SK-N-SH treated with all-trans-retinoic acid at 6 μM for 48 hours (cell line): ENCODE measurements at regions not wholly inside any gene's neighbourhood (a gene's known extent, or its start where the extent isn't known, plus 50 kb on each side); places are given as distances from the start of the nearest gene placed in this dataset.

Source experiments
- ATAC-seq: fragments of 200-7000 bp; cut with Tn5 transposase; 3 replicates; pipeline ENCODE4 v1.9.1; 2020; ENCODE audit warnings: mild to moderate bottlenecking, moderate library complexity
- ARNTL ChIP-seq: fragments of 450-650 bp; formaldehyde crosslinking; IDR thresholded peaks from 2 replicates; pipeline ENCODE4 v1.5.0; 2020; ENCODE audit warnings: low read depth, mild to moderate bottlenecking, moderate library complexity, borderline replicate concordance
- BACH2 ChIP-seq: fragments of 250-450 bp; sonication (Bioruptor Pico); IDR thresholded peaks from 2 replicates; pipeline ENCODE4 v1.9.0; 2021; ENCODE audit warnings: mild to moderate bottlenecking, borderline replicate concordance
- CREB5 ChIP-seq: fragments of 250-450 bp; sonication (Bioruptor Pico); IDR thresholded peaks from 2 replicates; pipeline ENCODE4 v1.5.1; 2020; ENCODE audit warnings: low read depth, mild to moderate bottlenecking, moderate library complexity
- CSDC2 ChIP-seq: fragments of 250-450 bp; sonication (Bioruptor Pico); IDR thresholded peaks from 2 replicates; pipeline ENCODE4 v1.5.0; 2020; ENCODE audit warnings: mild to moderate bottlenecking, moderate library complexity
- CSRNP3 ChIP-seq: fragments of 250-450 bp; sonication (Bioruptor Pico); IDR thresholded peaks from 2 replicates; pipeline ENCODE4 v1.5.1; 2021; ENCODE audit warnings: mild to moderate bottlenecking, moderate library complexity
- ESRRG ChIP-seq: fragments of 250-450 bp; sonication (Bioruptor Pico); IDR thresholded peaks from 2 replicates; pipeline ENCODE4 v1.6.1; 2021; ENCODE audit warnings: mild to moderate bottlenecking
- GLIS3 ChIP-seq: fragments of 250-450 bp; sonication (Bioruptor Pico); IDR thresholded peaks from 2 replicates; pipeline ENCODE4 v1.5.0; 2020; ENCODE audit warnings: mild to moderate bottlenecking, moderate library complexity
- ISL1 ChIP-seq: fragments of 250-450 bp; sonication (Bioruptor Pico); IDR thresholded peaks from 2 replicates; pipeline ENCODE4 v2.1.2; 2022; ENCODE audit warnings: mild to moderate bottlenecking, moderate library complexity
- OSR1 ChIP-seq: fragments of 250-450 bp; sonication (Bioruptor Pico); IDR thresholded peaks from 2 replicates; pipeline ENCODE4 v1.8.0; 2022; ENCODE audit warnings: moderate library complexity, mild to moderate bottlenecking, inconsistent platforms
- POU6F1 ChIP-seq: fragments of 250-450 bp; sonication (Bioruptor Pico); IDR thresholded peaks from 2 replicates; pipeline ENCODE4 v1.8.0; 2021; ENCODE audit warnings: low read depth, mild to moderate bottlenecking, moderate library complexity, borderline replicate concordance
- PPARA ChIP-seq: fragments of 250-450 bp; sonication (Bioruptor Pico); IDR thresholded peaks from 2 replicates; pipeline ENCODE4 v1.5.0; 2020; ENCODE audit warnings: mild to moderate bottlenecking, borderline replicate concordance
- RARB ChIP-seq: fragments of 250-450 bp; sonication (Bioruptor Pico); IDR thresholded peaks from 2 replicates; pipeline ENCODE4 v1.8.0; 2021; ENCODE audit warnings: mild to moderate bottlenecking, moderate library complexity
- SNAI2 ChIP-seq: fragments of 250-450 bp; sonication (Bioruptor Pico); IDR thresholded peaks from 2 replicates; pipeline ENCODE4 v1.5.0; 2020; ENCODE audit warnings: mild to moderate bottlenecking, moderate library complexity
- TCF4 ChIP-seq: fragments of 250-450 bp; sonication (Bioruptor Pico); IDR thresholded peaks from 2 replicates; pipeline ENCODE4 v1.8.0; 2021; ENCODE audit warnings: mild to moderate bottlenecking, moderate library complexity, borderline replicate concordance
- TOX ChIP-seq: fragments of 250-450 bp; sonication (Bioruptor Pico); IDR thresholded peaks from 2 replicates; pipeline ENCODE4 v1.8.0; 2021; ENCODE audit warnings: mild to moderate bottlenecking, moderate library complexity, borderline replicate concordance
- ZC3H10 ChIP-seq: fragments of 250-450 bp; sonication (Bioruptor Pico); IDR thresholded peaks from 2 replicates; pipeline ENCODE4 v1.5.1; 2021; ENCODE audit warnings: mild to moderate bottlenecking, moderate library complexity
- ZFP3 ChIP-seq: fragments of 250-450 bp; sonication (Bioruptor Pico); IDR thresholded peaks from 2 replicates; pipeline ENCODE4 v1.5.0; 2020; ENCODE audit warnings: mild to moderate bottlenecking, moderate library complexity
- ZFP30 ChIP-seq: fragments of 450-650 bp; formaldehyde crosslinking; IDR thresholded peaks from 2 replicates; pipeline ENCODE4 v1.5.0; 2022; ENCODE audit warnings: mild to moderate bottlenecking, moderate library complexity
- ZNF565 ChIP-seq: fragments of 450-650 bp; formaldehyde crosslinking; conservative IDR thresholded peaks from 2 replicates; pipeline ENCODE4 v1.5.0; 2020; ENCODE audit warnings: low read depth, mild to moderate bottlenecking, moderate library complexity
- ZNF70 ChIP-seq: fragments of 450-650 bp; formaldehyde crosslinking; IDR thresholded peaks from 2 replicates; pipeline ENCODE4 v1.5.0; 2020; ENCODE audit warnings: mild to moderate bottlenecking, moderate library complexity
- ZNF8 ChIP-seq: fragments of 450-650 bp; formaldehyde crosslinking; IDR thresholded peaks from 2 replicates; pipeline ENCODE4 v1.5.0; 2020; ENCODE audit warnings: mild to moderate bottlenecking, moderate library complexity
- TF ChIP-seq, protein P1 (sequence below): fragments of 250-450 bp; sonication (Bioruptor Pico); IDR thresholded peaks from 2 replicates; pipeline ENCODE4 v1.8.0; 2020; ENCODE audit warnings: mild to moderate bottlenecking, moderate library complexity, borderline replicate concordance
- TF ChIP-seq, protein P2 (sequence below): fragments of 250-450 bp; sonication (Bioruptor Pico); IDR thresholded peaks from 2 replicates; pipeline ENCODE4 v1.5.0; 2020; ENCODE audit warnings: mild to moderate bottlenecking, moderate library complexity

- ATAC-seq: no peak
- TF ChIP-seq ZNF8 (CRISPR knock-in tag) (no peak), ARNTL (CRISPR knock-in tag) (no peak), RARB (no peak), CSRNP3 (CRISPR knock-in tag) (no peak), SNAI2 (CRISPR knock-in tag) (no peak), POU6F1 (CRISPR knock-in tag) (no peak), PPARA (CRISPR knock-in tag) (no peak), ZFP30 (CRISPR knock-in tag) (no peak), TCF4 (CRISPR knock-in tag) (no peak), CREB5 (CRISPR knock-in tag) (no peak), ZNF70 (CRISPR knock-in tag) (no peak), ZC3H10 (CRISPR knock-in tag) (no peak), ZFP3 (CRISPR knock-in tag) (no peak), BACH2 (CRISPR knock-in tag) (no peak), OSR1 (CRISPR knock-in tag) (no peak), CSDC2 (CRISPR knock-in tag) (no peak)
- TF ChIP-seq, protein P1, sequence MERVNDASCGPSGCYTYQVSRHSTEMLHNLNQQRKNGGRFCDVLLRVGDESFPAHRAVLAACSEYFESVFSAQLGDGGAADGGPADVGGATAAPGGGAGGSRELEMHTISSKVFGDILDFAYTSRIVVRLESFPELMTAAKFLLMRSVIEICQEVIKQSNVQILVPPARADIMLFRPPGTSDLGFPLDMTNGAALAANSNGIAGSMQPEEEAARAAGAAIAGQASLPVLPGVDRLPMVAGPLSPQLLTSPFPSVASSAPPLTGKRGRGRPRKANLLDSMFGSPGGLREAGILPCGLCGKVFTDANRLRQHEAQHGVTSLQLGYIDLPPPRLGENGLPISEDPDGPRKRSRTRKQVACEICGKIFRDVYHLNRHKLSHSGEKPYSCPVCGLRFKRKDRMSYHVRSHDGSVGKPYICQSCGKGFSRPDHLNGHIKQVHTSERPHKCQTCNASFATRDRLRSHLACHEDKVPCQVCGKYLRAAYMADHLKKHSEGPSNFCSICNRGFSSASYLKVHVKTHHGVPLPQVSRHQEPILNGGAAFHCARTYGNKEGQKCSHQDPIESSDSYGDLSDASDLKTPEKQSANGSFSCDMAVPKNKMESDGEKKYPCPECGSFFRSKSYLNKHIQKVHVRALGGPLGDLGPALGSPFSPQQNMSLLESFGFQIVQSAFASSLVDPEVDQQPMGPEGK (CRISPR knock-in tag): no peak
These were observed 163.4 kb downstream of the HTR1B start for GRCh38 chr6:77299931-77300330.

- TF ChIP-seq ZFP3 (CRISPR knock-in tag) (no peak), SNAI2 (CRISPR knock-in tag) (no peak), POU6F1 (CRISPR knock-in tag) (no peak), CSRNP3 (CRISPR knock-in tag) (no peak), ZFP30 (CRISPR knock-in tag) (no peak), GLIS3 (no peak), ZNF70 (CRISPR knock-in tag) (no peak), RARB (no peak), OSR1 (CRISPR knock-in tag) (no peak), TCF4 (CRISPR knock-in tag) (no peak), ESRRG (no peak), ISL1 (no peak), PPARA (CRISPR knock-in tag) (no peak), ARNTL (CRISPR knock-in tag) (no peak), CSDC2 (CRISPR knock-in tag) (no peak), TOX (CRISPR knock-in tag) (no peak), ZNF565 (CRISPR knock-in tag) (no peak)
- TF ChIP-seq, protein P2, sequence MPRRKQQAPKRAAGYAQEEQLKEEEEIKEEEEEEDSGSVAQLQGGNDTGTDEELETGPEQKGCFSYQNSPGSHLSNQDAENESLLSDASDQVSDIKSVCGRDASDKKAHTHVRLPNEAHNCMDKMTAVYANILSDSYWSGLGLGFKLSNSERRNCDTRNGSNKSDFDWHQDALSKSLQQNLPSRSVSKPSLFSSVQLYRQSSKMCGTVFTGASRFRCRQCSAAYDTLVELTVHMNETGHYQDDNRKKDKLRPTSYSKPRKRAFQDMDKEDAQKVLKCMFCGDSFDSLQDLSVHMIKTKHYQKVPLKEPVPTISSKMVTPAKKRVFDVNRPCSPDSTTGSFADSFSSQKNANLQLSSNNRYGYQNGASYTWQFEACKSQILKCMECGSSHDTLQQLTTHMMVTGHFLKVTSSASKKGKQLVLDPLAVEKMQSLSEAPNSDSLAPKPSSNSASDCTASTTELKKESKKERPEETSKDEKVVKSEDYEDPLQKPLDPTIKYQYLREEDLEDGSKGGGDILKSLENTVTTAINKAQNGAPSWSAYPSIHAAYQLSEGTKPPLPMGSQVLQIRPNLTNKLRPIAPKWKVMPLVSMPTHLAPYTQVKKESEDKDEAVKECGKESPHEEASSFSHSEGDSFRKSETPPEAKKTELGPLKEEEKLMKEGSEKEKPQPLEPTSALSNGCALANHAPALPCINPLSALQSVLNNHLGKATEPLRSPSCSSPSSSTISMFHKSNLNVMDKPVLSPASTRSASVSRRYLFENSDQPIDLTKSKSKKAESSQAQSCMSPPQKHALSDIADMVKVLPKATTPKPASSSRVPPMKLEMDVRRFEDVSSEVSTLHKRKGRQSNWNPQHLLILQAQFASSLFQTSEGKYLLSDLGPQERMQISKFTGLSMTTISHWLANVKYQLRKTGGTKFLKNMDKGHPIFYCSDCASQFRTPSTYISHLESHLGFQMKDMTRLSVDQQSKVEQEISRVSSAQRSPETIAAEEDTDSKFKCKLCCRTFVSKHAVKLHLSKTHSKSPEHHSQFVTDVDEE (CRISPR knock-in tag): no peak
- TF ChIP-seq, protein P1 (CRISPR knock-in tag): no peak
- no peak for ATAC-seq
These were observed 165.0 kb downstream of the HTR1B start for GRCh38 chr6:77298283-77298682.
